ENCODE measurements at regions not wholly inside any gene's neighbourhood (a gene's known extent, or its start where the extent isn't known, plus 50 kb on each side); places are given as distances from the start of the nearest gene placed in this dataset.

DNA sequence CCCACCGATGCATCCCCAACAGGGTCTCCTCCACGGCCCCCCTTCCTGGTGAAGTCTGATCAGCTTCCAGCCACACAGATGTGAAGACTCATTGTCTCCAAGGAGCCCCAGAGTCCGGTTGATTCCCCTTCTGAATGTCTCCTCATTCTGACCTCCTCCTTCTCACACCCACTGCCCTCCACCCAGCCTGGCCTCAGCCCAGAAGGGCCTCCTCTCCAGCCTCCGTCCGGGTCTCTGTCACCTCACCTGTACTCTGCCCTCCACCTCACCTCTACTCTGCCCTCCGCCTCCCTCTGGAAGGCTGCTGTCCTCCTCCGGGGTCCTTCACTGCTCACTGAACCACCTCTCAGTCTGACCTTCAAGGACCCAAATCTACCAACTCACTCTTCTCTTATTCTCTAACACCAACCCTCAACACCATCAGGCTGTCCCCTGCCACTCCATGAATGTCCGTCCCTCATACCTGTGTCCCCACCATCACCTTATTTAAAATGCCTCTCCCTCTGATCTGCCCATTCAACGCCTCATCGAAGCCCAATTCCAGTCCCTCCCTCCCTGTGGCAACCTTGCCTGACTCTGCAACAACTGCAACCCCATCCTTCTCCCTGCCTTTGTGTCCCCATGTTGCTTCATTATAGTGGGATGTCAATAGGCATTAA is 201.2 kb downstream of the TOMM20 start:
- TF ChIP-seq, protein P1, sequence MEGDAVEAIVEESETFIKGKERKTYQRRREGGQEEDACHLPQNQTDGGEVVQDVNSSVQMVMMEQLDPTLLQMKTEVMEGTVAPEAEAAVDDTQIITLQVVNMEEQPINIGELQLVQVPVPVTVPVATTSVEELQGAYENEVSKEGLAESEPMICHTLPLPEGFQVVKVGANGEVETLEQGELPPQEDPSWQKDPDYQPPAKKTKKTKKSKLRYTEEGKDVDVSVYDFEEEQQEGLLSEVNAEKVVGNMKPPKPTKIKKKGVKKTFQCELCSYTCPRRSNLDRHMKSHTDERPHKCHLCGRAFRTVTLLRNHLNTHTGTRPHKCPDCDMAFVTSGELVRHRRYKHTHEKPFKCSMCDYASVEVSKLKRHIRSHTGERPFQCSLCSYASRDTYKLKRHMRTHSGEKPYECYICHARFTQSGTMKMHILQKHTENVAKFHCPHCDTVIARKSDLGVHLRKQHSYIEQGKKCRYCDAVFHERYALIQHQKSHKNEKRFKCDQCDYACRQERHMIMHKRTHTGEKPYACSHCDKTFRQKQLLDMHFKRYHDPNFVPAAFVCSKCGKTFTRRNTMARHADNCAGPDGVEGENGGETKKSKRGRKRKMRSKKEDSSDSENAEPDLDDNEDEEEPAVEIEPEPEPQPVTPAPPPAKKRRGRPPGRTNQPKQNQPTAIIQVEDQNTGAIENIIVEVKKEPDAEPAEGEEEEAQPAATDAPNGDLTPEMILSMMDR (IDR thresholded peaks at IDR 0.05; ENCODE audit: low read length) = no peak
- no peak for TF ChIP-seq EZH2 (IDR thresholded peaks at IDR 0.05; ENCODE audit: borderline replicate concordance, low read length)
